PC-3 (cell line): ENCODE measurements at regions not wholly inside any gene's neighbourhood (a gene's known extent, or its start where the extent isn't known, plus 50 kb on each side); places are given as distances from the start of the nearest gene placed in this dataset.

Source experiments
- CTCF ChIP-seq: fragments of 300-600 bp; sonication (generic); conservative IDR thresholded peaks from 2 replicates; pipeline ENCODE4 v1.5.1; 2017; ENCODE audit warnings: antibody characterized with exemption, low read depth, mild to moderate bottlenecking, low read length
- EZH2 ChIP-seq: fragments of 300-600 bp; sonication (generic); IDR thresholded peaks from one replicate; pipeline ENCODE4 v1.6.1; 2017; ENCODE audit warnings: antibody characterized with exemption, mild to moderate bottlenecking, low read length; ENCODE audit not compliant: unreplicated experiment

DNA sequence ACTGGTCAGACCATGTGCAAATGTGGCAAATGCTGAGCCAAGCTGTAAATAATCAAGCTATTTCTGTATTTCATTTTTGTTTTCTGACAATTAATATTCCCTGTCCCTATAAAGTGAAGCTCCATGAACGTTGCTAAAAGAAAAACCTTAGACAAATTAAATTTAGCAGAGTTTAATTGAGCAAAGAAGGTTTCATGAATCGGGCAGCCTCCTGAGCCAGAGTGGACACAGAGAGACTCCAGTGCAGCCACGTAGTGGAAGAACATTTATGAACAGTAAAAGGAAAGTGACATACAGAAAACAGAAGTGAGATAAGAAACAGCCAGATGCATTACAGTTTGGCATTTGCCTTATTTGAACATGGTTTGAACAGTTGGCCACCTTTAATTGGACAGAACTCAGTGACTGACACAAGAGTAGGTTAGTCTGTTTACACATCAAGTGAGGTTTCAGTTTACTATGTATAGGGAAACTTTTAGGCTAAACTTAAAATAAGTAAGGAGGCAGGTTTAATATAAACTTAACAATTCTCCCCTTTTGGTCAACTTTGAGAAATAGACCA is 69.7 kb downstream of the UFM1 start:
- TF ChIP-seq CTCF (no peak), EZH2 (no peak)
